HG03135 (cell line): ENCODE measurements at regions not wholly inside any gene's neighbourhood (a gene's known extent, or its start where the extent isn't known, plus 50 kb on each side); places are given as distances from the start of the nearest gene placed in this dataset.

Experiments used
- ATAC-seq: cut with Tn5 transposase; IDR thresholded peaks from one replicate; pipeline ENCODE4 v1.9.1; 2021; ENCODE audit warnings: mild to moderate bottlenecking, moderate library complexity; ENCODE audit not compliant: unreplicated experiment

DNA sequence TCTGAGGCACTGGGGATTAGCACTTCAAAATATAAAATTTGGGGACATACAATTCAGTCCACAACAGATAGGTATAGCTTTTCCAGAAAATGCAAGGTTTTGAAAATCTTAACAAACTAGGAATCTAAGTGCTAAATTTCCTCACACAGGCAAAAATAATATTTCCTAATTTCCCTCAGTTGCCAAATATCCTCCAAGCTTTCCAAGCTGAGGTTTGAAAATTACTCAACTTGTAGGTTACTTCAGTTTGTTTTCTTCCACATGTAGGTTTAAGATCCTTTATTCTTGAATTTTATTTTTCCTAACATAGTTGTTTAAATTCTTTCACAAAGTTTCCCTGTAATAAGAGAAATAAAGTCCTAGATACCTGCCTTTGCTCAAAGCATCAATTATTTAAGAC lies 192.9 kb upstream of the NRXN1 start:
- ATAC-seq: no peak

DNA sequence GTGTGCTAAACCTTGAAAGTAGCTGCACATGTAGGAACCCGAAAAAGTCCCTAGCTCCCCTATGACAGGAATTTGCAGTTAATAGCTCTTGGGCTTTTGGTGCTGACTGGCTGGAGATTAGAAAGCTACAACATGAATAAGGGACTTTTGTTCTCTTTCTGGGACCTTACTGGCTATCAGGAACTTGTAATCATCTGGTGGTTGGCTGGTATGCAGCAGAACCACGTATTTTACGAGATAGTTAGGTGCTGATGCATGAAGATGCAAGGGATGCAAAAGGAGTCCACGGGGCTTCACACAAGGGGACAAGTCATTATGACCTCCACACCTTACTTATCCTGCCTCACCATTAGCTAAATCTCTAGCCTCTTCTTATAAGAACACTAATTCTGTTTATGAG lies 190.2 kb upstream of the NRXN1 start:
- no peak for ATAC-seq

DNA sequence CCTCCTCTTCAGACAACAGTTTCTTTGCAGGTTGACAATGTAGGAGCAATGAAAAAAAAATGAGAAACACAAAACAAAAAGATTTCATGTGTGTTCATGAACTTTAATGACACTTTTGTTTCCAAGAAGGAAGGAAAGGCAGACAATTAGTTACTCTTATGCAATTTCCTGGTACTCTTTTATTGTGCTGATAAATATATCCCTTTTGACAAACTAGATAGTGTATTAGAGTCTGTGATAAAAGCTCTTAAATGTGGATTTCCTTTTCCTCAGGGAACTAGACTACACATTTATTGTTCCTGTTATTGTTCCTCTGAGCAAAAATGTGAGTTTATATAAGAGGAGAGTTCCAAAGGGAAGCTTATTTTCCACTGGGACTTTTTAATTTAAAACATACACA lies 188.7 kb upstream of the NRXN1 start:
- no peak for ATAC-seq

DNA sequence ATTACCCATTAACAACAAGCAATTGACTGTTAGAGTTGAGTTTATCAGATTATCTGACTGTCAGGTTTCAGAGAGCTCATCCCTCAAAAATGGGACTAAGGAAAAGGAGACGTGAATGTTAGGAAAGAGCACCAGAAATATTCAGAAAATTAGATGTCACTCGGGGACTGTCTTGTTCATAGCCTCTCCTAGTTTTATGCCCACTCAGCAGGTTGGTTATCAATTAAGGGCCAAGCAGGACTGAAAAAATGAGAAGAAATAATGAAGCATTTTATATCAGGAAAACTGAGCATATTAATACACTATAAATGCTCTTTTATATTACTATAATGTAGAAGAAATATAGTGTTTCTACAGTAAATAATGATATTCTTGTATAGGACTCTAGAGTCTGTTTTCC lies 188.1 kb upstream of the NRXN1 start:
- no peak for ATAC-seq

DNA sequence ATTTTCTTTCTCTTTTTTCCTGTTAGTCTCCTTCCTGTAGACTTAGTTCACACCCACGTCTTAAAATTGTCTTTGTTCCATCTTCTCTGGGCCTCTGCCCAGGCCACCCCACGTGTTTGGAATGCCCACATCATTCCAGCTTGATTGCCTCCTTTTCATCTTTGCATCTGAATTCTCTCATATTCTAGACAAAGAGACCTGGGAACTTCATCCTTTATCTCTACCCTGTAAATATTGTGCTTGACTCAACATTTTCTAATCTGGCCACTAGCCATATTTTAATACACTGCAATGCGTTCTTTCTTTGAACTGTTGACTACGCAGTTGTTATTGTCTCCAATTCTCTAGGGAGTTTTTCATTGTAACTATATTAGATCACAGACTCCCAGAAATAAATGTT lies 187.5 kb upstream of the NRXN1 start:
- no peak for ATAC-seq

DNA sequence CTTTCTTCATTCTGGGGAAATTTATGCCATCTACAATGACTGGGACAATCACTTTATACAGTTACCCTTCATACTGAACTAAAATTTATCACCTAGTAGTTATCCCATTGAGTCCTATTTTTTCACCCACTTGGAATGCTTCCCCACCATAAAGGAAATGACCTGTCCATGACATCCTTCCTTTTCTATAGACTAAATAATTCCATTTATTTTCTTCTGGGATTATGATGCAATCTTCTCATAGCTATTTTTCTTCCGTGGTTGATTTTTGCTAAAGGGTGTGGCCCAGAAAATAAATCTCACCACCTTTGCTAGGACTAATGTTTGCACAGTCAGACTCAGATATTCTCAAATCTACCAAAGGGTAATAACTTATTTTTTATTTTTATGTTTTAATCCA lies 186.1 kb upstream of the NRXN1 start:
- ATAC-seq: no peak

DNA sequence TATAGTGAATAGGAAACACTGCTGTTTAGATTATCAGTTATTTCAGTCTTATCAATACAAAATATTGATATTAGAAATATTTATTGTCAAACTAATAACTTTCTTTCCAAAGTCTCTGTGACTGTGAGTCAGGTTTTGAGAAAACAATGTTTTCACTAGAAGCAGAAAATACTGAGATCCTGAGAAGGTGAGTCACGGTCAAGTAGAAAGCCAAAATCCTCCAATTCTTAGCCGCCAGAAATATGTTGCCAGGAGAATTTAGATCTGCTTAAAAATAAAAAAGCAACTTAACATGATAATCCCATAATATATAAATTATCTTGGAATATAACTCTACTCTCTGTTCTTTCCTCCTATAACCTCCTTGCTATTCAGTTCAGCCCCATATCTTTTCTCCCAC lies 181.9 kb upstream of the NRXN1 start:
- no peak for ATAC-seq

DNA sequence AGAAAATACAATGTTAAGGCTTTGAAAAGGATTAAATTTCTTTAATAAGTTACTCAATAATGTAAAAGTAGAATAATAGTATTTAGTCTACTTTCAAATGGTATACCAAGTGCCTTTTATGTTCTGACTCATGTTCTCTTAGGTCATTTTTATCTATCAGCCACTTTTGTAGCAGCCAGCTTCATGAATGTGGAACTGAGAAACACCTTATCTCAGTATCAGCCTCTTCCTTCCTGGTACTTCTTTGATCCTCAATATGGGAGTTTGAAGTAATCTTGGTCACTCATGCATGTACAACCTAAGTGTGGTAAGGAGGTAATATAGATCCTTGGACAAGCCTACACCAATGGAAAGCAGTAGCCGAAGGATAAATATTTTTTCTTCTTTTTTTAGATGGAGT lies 180.4 kb upstream of the NRXN1 start:
- no peak for ATAC-seq

DNA sequence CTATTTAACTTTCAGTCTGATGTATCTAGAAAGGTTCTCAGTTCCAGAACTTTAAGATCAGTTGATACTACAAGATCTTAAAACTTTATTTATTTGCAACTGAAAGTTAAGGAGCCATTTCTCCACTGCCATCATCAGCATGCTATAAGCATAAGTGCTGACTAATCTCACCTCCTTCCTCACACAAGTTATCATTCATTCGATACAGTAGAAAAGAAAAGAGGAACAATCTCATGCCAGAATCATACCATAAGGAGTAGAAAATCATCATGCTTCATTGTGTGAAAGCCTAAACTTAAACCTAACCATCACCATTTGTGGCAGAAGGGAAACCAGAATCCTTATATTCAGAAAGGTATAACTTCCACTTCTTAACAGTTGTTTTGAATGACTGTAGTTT lies 176.6 kb upstream of the NRXN1 start:
- ATAC-seq: no peak

DNA sequence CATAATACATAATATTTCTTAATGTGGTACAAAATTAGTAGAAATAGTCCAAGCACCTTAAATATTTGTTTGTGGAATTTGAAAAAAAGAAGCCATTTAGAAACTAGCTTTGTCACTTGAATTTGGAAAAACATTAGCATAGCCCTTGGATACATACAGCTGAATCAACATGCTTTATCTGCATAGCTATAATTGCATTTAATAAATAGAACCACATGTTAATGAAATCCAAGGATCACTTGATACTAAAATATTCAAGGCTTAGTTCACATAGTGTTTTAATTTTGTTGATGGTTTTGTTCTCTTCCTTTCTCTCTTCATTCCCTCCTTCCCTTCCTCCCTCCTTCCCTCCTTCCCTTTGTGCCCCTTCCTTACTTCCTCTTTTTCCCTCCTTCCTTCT lies 169.4 kb upstream of the NRXN1 start:
- no peak for ATAC-seq

DNA sequence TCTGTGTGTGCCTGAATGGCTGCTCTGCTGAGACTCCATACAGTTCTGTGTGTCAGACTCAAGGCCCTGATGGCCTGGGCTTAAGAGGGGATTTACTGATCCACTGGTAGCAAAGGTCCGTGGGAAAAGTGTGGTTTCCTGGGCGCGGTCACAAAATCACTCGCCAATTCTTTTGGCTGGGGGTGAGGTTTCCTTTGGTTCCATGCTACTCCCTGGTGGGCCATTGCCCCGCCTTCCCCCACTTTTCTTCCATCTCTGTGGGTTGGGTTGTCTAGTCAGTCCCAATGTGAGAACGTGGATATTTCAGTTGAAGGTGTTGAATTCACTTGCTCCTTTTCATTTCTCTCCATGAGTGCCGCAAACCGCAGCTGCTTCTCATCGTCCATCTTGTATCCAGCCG lies 162.7 kb upstream of the NRXN1 start:
- ATAC-seq: no peak

DNA sequence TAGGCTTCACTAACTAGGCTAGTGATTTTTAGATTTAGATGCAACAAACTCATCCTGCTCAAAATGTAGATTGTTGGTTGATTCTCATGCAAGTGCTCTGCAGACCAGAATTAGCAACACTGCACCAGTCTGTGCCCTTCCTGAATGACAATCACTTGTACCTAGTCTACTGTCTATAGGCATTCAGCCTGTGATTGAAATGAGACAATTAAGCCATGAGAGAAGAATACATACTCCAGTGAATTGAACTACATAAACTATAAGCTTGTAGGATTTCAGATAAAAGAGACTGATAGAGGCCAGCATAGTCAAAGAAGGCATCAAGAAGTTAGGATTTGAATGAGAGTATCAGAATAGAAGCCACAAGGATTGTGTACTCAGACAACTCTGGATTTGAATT lies 138.3 kb upstream of the NRXN1 start:
- no peak for ATAC-seq

DNA sequence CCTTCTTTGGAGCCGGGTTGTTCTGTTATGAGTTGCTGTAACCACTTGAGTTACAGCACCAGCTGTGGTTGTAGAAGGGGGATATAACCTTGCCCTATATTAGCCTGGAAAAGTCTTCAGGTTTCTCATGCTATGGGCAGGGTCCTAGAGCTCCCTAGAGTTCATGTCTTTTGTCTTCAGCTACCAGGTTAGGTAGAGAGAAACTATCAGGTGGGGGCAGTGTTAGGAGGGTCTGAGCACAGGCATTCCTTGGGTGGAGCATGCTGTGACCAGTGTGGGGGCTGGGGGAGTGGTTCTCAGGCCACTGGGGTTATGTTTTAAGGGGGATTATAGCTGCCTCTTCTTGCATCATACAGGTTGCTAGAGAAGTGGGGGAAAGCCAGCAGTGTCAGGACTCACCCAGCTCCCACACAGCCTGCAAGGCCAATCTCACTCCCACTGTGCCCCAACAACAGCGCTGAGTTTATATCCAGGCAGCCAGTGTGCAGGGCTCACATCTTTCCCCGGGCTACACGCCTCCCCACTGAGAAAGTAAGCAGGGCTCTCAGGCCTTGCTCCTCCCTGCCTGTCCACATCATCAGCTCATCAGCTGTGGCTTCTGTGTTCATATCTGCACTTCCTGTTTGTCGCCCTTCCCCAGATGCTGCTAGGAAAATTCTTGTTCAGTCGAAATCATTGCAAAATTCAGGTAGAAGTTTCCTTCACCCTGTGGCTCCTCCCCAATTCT lies 133.8 kb upstream of the NRXN1 start:
- ATAC-seq: no peak

DNA sequence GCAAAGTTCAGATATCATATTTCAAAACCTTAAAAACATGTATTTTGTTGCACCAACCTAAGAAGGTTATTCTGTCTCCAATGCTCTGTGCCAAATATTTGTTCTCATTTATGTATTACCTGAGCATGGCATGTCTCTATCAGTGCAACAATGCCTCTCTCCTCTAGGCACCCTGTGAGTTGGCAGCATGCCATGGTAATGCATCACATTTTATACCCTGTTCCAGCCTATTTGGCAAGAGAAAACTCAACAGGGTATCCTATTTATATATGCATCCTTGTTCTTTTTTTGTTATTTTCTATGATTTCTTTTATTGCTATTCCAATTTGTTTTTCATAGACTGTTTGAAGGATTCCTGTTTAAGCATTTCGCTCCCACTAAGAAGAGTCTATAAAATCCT lies 126.3 kb upstream of the NRXN1 start:
- ATAC-seq: no peak

DNA sequence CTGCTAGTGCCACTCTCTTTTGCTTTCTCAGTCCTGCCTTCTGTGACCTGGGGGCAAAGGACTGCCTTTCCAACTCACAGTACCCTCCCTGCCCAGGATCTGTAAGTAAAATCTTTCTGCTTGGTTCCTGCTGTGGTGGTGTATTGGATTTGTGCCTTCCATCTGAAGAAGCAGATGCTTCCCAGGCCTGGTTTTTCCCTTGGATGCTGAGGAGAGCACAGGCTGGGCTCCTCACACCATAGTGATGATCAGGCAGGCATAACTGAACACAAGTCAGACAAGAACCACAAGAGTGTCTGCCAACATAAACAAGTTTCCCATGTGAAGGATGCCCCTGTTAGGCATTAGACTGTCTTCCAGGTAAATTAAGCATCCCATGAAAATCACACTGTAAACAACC lies 121.3 kb upstream of the NRXN1 start:
- ATAC-seq: no peak

DNA sequence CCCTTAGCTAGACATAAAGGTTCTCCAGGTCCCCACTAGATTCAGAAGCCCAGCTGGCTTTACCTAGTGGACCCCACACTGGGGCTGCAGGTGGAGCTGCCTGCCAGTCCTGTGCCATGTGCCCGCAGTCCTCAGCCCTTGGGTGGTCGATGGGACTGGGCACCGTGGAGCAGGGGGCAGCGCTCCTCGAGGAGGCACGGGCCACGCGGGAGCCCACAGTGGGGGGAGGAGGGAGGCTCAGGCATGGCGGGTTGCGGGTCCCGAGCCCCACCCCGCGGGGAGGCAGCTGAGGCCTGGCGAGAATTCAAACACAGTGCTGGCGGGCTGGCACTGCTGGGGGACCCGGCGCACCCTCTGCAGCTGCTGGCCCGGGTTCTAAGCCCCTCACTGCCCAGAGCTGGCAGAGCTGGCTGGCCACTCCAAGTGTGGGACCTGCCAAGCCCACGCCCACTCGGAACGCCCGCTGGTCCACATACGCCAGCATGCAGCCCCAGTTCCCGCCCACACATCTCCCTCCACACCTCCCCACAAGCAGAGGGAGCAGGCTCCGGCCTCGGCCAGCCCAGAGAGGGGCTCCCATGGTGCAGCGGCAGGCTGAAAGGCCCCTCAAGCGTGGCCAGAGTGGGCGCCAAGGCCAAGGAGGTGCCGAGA lies 119.7 kb upstream of the NRXN1 start:
- no peak for ATAC-seq

DNA sequence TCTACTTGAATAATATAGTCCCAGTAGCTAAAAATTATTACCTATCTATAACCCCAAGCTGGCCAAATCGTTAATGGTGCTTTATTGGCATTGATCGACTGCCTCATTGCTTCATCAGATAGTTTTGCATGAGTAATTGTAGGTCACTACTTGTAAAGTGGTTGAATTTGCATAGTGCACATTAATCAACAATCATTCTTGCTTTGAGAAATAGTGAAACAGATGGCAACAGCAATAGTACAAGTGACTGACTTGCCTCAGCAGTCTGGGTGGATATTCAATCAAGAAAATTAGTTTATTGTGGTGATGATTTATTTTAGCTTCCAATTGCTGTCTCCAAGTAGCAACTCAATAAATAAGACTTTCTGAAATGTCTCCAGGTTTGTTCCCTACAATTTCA lies 117.8 kb upstream of the NRXN1 start:
- no peak for ATAC-seq

DNA sequence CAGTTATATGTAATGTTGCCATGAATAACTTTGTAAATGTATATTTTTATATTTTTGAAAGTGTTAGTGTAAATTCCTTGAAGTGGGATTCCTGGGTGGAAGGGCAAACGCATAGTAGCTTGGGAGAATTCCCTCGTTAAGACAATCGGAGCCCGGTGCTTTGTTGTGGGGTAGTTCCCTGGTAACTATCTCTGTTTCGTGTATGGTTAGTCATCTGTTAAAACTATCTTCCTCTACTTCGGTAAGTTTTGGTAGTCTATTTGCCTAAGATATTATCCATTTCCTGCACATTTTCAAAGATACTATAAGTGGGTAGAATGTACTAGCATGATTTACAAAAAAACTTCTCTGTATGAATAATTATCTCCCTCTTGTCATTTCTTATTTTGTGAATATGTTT lies 113.8 kb upstream of the NRXN1 start:
- ATAC-seq: no peak

DNA sequence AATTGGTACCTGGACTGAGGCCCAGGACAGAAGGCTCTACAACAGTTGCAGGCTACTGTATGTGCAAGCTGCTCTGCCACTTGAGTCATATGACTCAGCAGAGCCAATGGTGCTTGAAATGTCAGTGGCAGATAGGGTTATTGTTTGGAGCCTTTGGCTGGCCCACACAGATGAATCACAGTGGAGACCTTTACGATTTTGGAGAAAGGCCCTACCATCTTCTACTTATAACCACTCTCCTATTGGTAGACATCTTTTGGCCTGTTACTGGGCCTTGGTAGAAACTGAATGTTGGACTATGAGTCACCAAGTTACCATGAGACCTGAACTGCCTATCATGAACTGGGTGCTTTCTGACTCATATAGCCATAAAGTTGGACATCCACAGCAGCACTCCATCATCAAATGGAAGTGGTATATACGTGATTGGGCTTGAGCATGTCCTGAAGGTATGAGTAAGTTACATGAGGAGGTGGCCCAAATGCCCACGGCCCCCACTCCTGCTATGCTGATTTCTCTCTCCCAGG lies 88.9 kb upstream of the NRXN1 start:
- no peak for ATAC-seq

DNA sequence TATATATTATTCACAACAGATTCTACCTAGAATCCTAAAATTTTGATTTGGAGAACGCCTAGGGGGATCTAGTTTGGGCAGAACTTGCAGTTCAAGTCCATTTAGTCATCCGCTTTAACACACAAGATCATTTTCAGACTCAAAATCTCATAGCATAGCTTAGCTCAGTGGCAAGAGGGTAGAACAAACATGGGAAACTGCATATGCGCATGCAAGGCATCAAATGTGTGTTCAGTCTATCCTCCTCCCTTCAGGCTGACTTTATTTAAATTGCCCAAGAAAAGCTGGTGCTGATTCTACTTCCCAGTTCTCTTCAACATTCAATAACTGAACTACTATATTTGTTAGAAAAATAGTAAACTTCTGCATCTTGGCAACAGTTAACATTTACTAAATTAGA lies 79.6 kb upstream of the NRXN1 start:
- no peak for ATAC-seq

DNA sequence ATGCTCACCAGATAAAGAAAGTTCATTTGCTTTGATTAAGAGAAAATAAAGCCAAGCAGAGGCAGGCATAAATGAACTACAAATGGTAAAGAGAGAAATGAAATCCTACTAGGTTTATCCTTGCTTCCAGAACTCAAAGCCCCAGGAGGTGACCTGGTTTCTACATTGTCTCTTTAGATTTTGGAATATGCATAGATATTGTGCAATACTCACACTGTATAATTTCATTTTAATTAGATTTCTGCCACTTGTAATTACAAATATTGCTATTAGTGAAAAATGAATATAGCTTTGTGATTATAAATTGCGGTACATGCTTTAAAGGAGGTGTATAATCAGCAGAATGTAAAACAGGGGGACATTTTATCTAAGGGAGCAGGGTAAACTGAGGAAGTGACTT lies 76.9 kb upstream of the NRXN1 start:
- ATAC-seq: no peak

DNA sequence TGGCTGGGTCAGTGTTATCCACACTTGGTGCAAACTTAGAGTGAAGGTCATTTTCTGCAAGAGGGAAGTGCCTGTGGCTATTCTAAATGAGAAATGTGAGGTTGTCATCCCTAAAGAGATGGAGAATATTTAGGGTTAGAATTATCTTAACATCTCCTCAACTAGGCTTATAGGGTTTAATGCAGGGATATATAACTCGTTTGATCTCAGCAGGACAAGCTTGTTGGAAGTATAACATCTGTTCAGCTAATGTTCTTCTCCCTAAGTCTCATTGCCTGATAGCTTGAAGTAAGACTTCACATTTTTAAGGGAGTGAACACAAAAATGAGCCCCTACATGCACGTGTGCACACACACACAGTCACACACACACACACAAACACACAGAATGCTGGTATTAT lies 75.9 kb upstream of the NRXN1 start:
- ATAC-seq: no peak

DNA sequence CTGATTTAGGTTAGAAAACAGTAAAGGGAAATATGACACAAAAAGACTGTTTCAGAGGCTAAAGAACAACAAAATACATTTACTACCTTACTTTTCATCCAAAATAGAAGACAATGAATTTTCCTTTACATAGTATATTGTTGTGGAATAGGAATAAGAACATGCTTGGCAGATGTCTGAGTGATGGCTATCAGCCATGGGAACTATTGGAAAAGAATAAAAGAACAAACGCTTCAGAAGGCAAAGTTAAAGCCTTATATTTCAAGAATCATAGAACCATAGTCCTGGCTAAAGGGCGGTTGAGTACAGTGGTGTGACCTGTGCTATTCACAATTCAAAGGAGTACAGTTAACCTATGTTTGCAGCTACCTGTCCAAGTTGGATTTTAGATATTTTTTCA lies 73.9 kb upstream of the NRXN1 start:
- ATAC-seq: no peak
